DOHH2 (cell line): ENCODE measurements at regions not wholly inside any gene's neighbourhood (a gene's known extent, or its start where the extent isn't known, plus 50 kb on each side); places are given as distances from the start of the nearest gene placed in this dataset.

ENCODE experiments used
- EZH2phosphoT487 ChIP-seq: fragments of 200-600 bp; sonication (generic); IDR thresholded peaks from 2 replicates; pipeline ENCODE4 v1.6.1; 2017; ENCODE audit warnings: borderline replicate concordance, mild to moderate bottlenecking, antibody characterized with exemption, low read length, moderate library complexity, mixed read lengths
- TF ChIP-seq, protein P1 (sequence below): fragments of 200-600 bp; sonication (generic); IDR thresholded peaks from one replicate; pipeline ENCODE4 v1.5.1; 2014; ENCODE audit warnings: antibody characterized with exemption, mild to moderate bottlenecking, low read depth, low read length; ENCODE audit not compliant: poor library complexity, severe bottlenecking

GRCh38 chr10:36493516-36493880, 631.9 kb upstream of the ANKRD30A start:
- TF ChIP-seq, protein P1, sequence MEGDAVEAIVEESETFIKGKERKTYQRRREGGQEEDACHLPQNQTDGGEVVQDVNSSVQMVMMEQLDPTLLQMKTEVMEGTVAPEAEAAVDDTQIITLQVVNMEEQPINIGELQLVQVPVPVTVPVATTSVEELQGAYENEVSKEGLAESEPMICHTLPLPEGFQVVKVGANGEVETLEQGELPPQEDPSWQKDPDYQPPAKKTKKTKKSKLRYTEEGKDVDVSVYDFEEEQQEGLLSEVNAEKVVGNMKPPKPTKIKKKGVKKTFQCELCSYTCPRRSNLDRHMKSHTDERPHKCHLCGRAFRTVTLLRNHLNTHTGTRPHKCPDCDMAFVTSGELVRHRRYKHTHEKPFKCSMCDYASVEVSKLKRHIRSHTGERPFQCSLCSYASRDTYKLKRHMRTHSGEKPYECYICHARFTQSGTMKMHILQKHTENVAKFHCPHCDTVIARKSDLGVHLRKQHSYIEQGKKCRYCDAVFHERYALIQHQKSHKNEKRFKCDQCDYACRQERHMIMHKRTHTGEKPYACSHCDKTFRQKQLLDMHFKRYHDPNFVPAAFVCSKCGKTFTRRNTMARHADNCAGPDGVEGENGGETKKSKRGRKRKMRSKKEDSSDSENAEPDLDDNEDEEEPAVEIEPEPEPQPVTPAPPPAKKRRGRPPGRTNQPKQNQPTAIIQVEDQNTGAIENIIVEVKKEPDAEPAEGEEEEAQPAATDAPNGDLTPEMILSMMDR, result no peak
- TF ChIP-seq EZH2phosphoT487, result no peak
